ENCODE measurements at regions not wholly inside any gene's neighbourhood (a gene's known extent, or its start where the extent isn't known, plus 50 kb on each side); places are given as distances from the start of the nearest gene placed in this dataset.

DNA sequence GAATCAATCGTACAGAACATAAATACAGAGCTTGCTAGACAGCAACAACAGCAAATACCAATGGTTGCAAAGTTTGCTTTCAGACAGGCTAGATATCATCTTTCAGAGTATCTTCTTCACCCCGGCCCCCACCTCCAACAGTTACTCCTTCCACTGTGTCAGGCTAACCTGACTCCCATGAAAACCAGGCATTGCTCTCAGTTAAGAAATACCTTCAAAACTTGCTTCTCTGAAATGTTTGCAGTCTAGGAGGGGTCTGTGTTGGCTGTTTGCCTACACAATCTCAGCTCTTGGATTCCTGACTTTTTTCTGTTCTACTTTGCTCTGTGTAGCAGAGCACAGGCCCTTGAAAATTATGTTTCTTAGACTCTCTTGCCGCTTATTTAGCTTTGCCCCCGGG, 599.5 kb upstream of the SYT4 start:
- TF ChIP-seq, protein P1, sequence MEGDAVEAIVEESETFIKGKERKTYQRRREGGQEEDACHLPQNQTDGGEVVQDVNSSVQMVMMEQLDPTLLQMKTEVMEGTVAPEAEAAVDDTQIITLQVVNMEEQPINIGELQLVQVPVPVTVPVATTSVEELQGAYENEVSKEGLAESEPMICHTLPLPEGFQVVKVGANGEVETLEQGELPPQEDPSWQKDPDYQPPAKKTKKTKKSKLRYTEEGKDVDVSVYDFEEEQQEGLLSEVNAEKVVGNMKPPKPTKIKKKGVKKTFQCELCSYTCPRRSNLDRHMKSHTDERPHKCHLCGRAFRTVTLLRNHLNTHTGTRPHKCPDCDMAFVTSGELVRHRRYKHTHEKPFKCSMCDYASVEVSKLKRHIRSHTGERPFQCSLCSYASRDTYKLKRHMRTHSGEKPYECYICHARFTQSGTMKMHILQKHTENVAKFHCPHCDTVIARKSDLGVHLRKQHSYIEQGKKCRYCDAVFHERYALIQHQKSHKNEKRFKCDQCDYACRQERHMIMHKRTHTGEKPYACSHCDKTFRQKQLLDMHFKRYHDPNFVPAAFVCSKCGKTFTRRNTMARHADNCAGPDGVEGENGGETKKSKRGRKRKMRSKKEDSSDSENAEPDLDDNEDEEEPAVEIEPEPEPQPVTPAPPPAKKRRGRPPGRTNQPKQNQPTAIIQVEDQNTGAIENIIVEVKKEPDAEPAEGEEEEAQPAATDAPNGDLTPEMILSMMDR (IDR thresholded peaks at IDR 0.05; ENCODE audit: unreplicated experiment) = no peak
- intact Hi-C loops (cut with micrococcal nuclease) = no loop called here
- CTCF ChIA-PET = no interaction called here
- no peak overlapping the region for H3K4me3 Mint-ChIP-seq (ENCODE audit: unreplicated experiment)
- H3K4me1 Mint-ChIP-seq (ENCODE audit: insufficient read depth, unreplicated experiment) = peaks cover 8% of the 10 kb centered on the region
- no peak for DNase-seq (ENCODE audit: unreplicated experiment)
- H3K36me3 Mint-ChIP-seq (ENCODE audit: insufficient read depth, unreplicated experiment) = no peaks in the 10 kb centered on the region
- H3K27me3 Mint-ChIP-seq (ENCODE audit: insufficient read depth, unreplicated experiment) = no peaks in the 10 kb centered on the region
- no TSS peak for BruUV-seq (replicated peaks)
- POLR2A ChIA-PET = interaction anchor here (1.4 to 1.7 kb wide), 2 partner anchors 10 to 16 kb away, joined by 4 to 6 read pairs; no protein-coding TSS in a partner anchor
- no peak overlapping the region for H3K27ac Mint-ChIP-seq (ENCODE audit: low read depth, unreplicated experiment)
- no peaks in the 10 kb centered on the region for H3K9me3 Mint-ChIP-seq (ENCODE audit: unreplicated experiment)

DNA sequence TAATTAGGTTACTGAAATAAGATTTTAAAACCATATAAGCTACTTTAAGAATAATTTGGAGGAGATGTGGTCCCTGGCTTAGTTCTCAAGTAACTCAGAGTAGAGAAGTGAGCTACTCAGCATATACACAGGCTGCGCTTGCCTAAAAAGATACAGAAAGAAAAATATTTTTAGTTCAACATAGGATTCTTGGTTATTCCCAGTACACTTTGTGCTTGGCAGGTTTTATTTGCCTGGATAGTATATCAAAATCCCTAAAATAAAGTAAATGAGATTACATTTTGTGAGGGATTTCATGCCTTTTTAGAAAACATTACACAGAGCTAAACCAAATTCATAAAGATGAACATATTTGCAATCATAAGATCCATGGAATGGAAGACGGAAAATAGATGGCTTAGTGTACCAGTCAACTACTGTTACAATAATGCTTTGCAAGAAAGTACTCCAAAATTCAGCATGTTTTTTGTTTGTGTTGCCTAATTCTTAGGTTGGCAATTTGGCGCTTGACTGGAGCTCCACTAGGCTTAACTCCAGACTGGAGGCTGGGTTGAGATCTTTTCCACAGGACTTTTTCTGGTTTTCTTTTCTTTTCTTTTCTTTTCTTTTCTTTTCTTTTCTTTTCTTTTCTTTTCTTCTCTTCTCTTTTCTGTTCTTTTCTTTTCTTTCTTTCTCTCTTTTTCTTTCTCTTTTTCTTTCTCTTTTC, 600.5 kb upstream of the SYT4 start:
- no peaks in the 10 kb centered on the region for H3K27me3 Mint-ChIP-seq (ENCODE audit: insufficient read depth, unreplicated experiment)
- H3K4me3 Mint-ChIP-seq (ENCODE audit: unreplicated experiment) = no peak overlapping the region
- DNase-seq (ENCODE audit: unreplicated experiment) = no peak
- H3K9me3 Mint-ChIP-seq (ENCODE audit: unreplicated experiment) = no peaks in the 10 kb centered on the region
- BruUV-seq (replicated peaks) = no TSS peak
- ChIA-PET POLR2A (interaction anchor here (0.6 to 1.7 kb wide), 3 partner anchors 9 to 1317 kb away, joined by 3 to 6 read pairs (median 4); no protein-coding TSS in a partner anchor), CTCF (interaction anchor here (0.5 kb wide), 1 partner anchor 79 kb away, joined by 3 read pairs; no protein-coding TSS in a partner anchor)
- TF ChIP-seq, protein P1 (IDR thresholded peaks at IDR 0.05; ENCODE audit: unreplicated experiment) = no peak
- H3K4me1 Mint-ChIP-seq (ENCODE audit: insufficient read depth, unreplicated experiment) = peaks cover 8% of the 10 kb centered on the region
- no peaks in the 10 kb centered on the region for H3K36me3 Mint-ChIP-seq (ENCODE audit: insufficient read depth, unreplicated experiment)
- intact Hi-C loops (cut with micrococcal nuclease) = no loop called here
- no peak overlapping the region for H3K27ac Mint-ChIP-seq (ENCODE audit: low read depth, unreplicated experiment)

DNA sequence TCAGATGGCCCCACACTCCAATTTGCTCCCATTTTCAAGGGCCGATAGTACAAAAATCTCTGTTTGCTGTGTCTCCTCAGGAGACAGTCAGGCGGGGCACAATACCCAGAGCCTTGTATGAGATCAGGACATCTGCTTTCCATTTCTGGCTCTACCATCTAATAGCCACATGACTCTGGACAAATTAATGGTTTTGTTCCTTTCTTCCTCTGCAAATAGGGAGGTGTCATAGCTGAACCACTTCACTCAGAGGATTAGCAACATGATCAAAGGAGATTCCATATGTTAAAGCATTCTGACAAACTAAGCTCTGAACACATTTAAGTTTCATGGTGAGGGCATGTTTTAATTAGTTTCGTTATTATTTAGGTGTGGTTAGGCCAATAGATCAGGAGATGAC, 602.1 kb upstream of the SYT4 start:
- Mint-ChIP-seq H3K36me3 (ENCODE audit: insufficient read depth, unreplicated experiment) (no peaks in the 10 kb centered on the region), H3K27me3 (ENCODE audit: insufficient read depth, unreplicated experiment) (no peaks in the 10 kb centered on the region), H3K9me3 (ENCODE audit: unreplicated experiment) (no peaks in the 10 kb centered on the region), H3K4me1 (ENCODE audit: insufficient read depth, unreplicated experiment) (peaks cover 8% of the 10 kb centered on the region), H3K27ac (ENCODE audit: low read depth, unreplicated experiment) (no peak overlapping the region), H3K4me3 (ENCODE audit: unreplicated experiment) (no peak overlapping the region)
- POLR2A ChIA-PET = interaction anchor here (1.2 to 1.3 kb wide), 2 partner anchors 9 to 11 kb away, joined by 3 to 4 read pairs; no protein-coding TSS in a partner anchor
- intact Hi-C loops (cut with micrococcal nuclease) = no loop called here
- TF ChIP-seq, protein P1 (IDR thresholded peaks at IDR 0.05; ENCODE audit: unreplicated experiment) = no peak
- CTCF ChIA-PET = interaction anchor here (0.6 kb wide), 1 partner anchor 302 kb away, joined by 3 read pairs; no protein-coding TSS in a partner anchor
- BruUV-seq (replicated peaks) = no TSS peak
- DNase-seq (ENCODE audit: unreplicated experiment) = no peak

DNA sequence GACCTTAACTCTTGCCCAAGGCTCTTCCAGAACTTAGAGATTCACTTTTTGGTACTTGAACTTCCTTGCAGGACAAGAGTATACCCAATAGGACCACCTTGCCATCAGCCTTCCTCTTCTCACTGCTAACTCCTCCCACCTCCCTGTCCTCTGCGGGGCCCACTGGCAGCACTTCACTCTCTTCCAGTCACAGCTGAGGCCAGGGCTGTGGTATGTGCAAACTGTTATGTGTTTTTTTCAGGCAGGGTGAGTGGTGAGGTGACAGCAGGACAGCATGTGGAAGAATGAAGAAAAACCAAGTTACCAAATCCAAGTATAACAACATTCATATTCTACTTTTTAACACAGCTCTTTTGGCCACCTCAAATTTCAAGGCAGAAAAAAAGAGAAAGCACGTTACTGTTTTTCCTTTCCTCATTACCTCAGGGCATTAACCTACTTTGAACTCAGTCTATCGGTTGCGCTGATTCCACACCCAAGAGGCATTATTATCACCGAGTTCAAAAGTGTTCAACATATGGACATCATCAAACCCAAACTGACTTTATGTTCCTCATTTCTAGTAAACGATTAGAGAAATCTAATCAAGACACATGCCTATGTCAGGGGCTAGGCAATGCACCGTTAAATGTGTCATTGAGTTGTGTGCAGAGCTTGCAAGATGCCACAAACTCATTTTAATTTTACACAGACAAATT, 605.2 kb upstream of the SYT4 start:
- Mint-ChIP-seq H3K4me1 (ENCODE audit: insufficient read depth, unreplicated experiment) (peaks cover 9% of the 10 kb centered on the region), H3K4me3 (ENCODE audit: unreplicated experiment) (no peak overlapping the region), H3K36me3 (ENCODE audit: insufficient read depth, unreplicated experiment) (no peaks in the 10 kb centered on the region), H3K9me3 (ENCODE audit: unreplicated experiment) (no peaks in the 10 kb centered on the region), H3K27me3 (ENCODE audit: insufficient read depth, unreplicated experiment) (no peaks in the 10 kb centered on the region), H3K27ac (ENCODE audit: low read depth, unreplicated experiment) (no peak overlapping the region)
- intact Hi-C loops (cut with micrococcal nuclease) = no loop called here
- BruUV-seq (replicated peaks) = no TSS peak
- ChIA-PET CTCF (interaction anchor here (0.6 kb wide), 1 partner anchor 65 kb away, joined by 3 read pairs; no protein-coding TSS in a partner anchor), POLR2A (interaction anchor here (1.3 kb wide), 1 partner anchor 12 kb away, joined by 6 read pairs; no protein-coding TSS in a partner anchor)
- TF ChIP-seq, protein P1 (IDR thresholded peaks at IDR 0.05; ENCODE audit: unreplicated experiment) = no peak
- no peak for DNase-seq (ENCODE audit: unreplicated experiment)
